IPS-15b (cell line): ENCODE measurements at regions not wholly inside any gene's neighbourhood (a gene's known extent, or its start where the extent isn't known, plus 50 kb on each side); places are given as distances from the start of the nearest gene placed in this dataset.

Experiments used
- H3K27me3 ChIP-seq: one replicate; pipeline ENCODE4 v1.6.1; 2013; ENCODE audit warnings: low read length; ENCODE audit not compliant: control insufficient read depth, insufficient read depth
- H3K36me3 ChIP-seq: one replicate; pipeline ENCODE4 v1.6.1; 2013; ENCODE audit warnings: low read length; ENCODE audit not compliant: control insufficient read depth, insufficient read depth
- H3K4me1 ChIP-seq: one replicate; pipeline ENCODE4 v1.6.1; 2013; ENCODE audit warnings: mild to moderate bottlenecking, low read length; ENCODE audit not compliant: control insufficient read depth, insufficient read depth
- H3K4me3 ChIP-seq: one replicate; pipeline ENCODE4 v1.5.1; 2013; ENCODE audit warnings: low read depth, low read length
- H3K9ac ChIP-seq: one replicate; pipeline ENCODE4 v1.6.1; 2013; ENCODE audit warnings: low read depth, mild to moderate bottlenecking, low read length
- H3K9me3 ChIP-seq: one replicate; pipeline ENCODE4 v1.6.1; 2013; ENCODE audit warnings: mild to moderate bottlenecking, low read length; ENCODE audit not compliant: control insufficient read depth, insufficient read depth

- H3K9me3 ChIP-seq = no peaks in the 10 kb centered on the region
- H3K4me3 ChIP-seq = no peak overlapping the region
- no peaks in the 10 kb centered on the region for H3K36me3 ChIP-seq
- no peak overlapping the region for H3K9ac ChIP-seq
- H3K4me1 ChIP-seq = no peaks in the 10 kb centered on the region
- no peaks in the 10 kb centered on the region for H3K27me3 ChIP-seq
Observed at GRCh38 chr4:89625599-89626293, 211.2 kb downstream of the SNCA start.

- Histone ChIP-seq H3K36me3 (no peaks in the 10 kb centered on the region), H3K9ac (no peak overlapping the region), H3K4me1 (no peaks in the 10 kb centered on the region), H3K9me3 (no peaks in the 10 kb centered on the region), H3K27me3 (no peaks in the 10 kb centered on the region), H3K4me3 (no peak overlapping the region)
Observed at GRCh38 chr4:89619206-89619962, 217.6 kb downstream of the SNCA start.

DNA sequence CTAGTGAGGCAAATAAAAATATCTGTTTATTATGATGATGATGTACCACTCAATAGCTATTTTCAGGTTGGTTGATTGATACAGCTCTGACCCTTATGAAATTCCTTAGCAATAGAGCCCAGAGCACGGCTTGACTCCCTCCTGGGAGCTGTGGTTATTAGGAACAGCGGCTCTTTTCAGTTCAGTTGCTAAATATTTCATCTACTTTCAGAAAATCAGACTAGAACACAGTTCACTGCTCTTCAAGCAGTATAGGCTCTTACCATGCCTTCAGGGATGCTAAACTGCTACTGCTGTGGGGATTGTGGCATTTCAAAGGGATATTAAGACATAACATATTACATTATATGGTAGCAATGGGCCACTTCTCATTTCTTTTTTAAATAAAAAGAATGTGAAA lies 218.8 kb downstream of the SNCA start:
- Histone ChIP-seq H3K4me3 (no peak overlapping the region), H3K36me3 (no peaks in the 10 kb centered on the region), H3K4me1 (no peaks in the 10 kb centered on the region), H3K9me3 (no peaks in the 10 kb centered on the region), H3K9ac (no peak overlapping the region), H3K27me3 (no peaks in the 10 kb centered on the region)

- Histone ChIP-seq H3K9ac (no peak overlapping the region), H3K36me3 (no peaks in the 10 kb centered on the region), H3K9me3 (no peaks in the 10 kb centered on the region), H3K4me3 (no peak overlapping the region), H3K4me1 (no peaks in the 10 kb centered on the region), H3K27me3 (no peaks in the 10 kb centered on the region)
Observed at GRCh38 chr4:89617317-89617716, 219.6 kb downstream of the SNCA start.

GRCh38 chr4:89616382-89616781 lies 220.6 kb downstream of the SNCA start:
- H3K4me1 ChIP-seq = no peaks in the 10 kb centered on the region
- no peaks in the 10 kb centered on the region for H3K36me3 ChIP-seq
- no peaks in the 10 kb centered on the region for H3K27me3 ChIP-seq
- H3K9me3 ChIP-seq = no peaks in the 10 kb centered on the region
- no peak overlapping the region for H3K9ac ChIP-seq
- H3K4me3 ChIP-seq = no peak overlapping the region

DNA sequence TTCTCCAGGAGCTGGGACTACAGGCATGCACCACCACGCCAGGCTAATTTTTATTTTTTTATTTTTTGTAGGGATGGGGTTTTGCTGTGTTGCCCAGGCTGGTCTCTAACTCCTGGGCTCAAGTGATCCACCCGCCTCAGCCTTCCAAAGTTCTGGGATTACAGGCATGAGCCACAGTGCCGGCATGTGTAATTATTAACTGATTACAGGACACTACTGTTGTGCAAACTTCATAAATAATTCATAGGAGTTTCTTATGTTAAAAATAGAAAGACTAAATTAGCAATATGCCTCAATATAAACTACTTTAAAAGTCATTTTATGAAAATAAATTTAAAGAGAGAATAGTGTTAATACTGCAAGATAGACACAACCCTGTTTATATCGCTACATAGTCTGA lies 221.9 kb downstream of the SNCA start:
- Histone ChIP-seq H3K9ac (no peak overlapping the region), H3K9me3 (no peaks in the 10 kb centered on the region), H3K27me3 (no peaks in the 10 kb centered on the region), H3K36me3 (no peaks in the 10 kb centered on the region), H3K4me3 (no peak overlapping the region), H3K4me1 (no peaks in the 10 kb centered on the region)

DNA sequence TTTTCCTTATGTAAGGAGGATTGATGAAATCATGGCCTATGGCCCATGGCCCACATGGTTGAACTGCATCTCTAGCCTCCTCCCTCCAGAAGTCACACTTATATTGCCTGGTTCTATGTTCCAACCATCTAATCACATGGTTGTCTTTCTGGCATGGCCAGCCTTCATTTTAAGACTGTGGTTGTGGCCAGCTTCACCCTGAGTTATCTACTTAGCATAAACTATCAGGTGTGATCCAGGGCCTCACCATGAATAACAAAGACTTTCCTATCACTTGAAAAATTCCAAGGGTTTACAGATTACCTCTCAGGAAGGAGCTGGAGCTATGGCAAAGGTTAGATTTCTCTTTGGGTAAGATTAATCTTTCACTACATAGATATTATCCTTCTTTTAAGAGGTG lies 222.8 kb downstream of the SNCA start:
- Histone ChIP-seq H3K27me3 (no peaks in the 10 kb centered on the region), H3K36me3 (no peaks in the 10 kb centered on the region), H3K4me1 (no peaks in the 10 kb centered on the region), H3K4me3 (no peak overlapping the region), H3K9me3 (no peaks in the 10 kb centered on the region), H3K9ac (no peak overlapping the region)

GRCh38 chr4:89610236-89610635 lies 226.7 kb downstream of the SNCA start:
- Histone ChIP-seq H3K27me3 (no peaks in the 10 kb centered on the region), H3K4me1 (no peaks in the 10 kb centered on the region), H3K9ac (no peak overlapping the region), H3K4me3 (no peak overlapping the region), H3K36me3 (no peaks in the 10 kb centered on the region), H3K9me3 (no peaks in the 10 kb centered on the region)

- Histone ChIP-seq H3K4me3 (no peak overlapping the region), H3K9me3 (no peaks in the 10 kb centered on the region), H3K4me1 (no peaks in the 10 kb centered on the region), H3K9ac (no peak overlapping the region), H3K36me3 (no peaks in the 10 kb centered on the region), H3K27me3 (no peaks in the 10 kb centered on the region)
Observed at GRCh38 chr4:89609756-89610155, 227.2 kb downstream of the SNCA start.

DNA sequence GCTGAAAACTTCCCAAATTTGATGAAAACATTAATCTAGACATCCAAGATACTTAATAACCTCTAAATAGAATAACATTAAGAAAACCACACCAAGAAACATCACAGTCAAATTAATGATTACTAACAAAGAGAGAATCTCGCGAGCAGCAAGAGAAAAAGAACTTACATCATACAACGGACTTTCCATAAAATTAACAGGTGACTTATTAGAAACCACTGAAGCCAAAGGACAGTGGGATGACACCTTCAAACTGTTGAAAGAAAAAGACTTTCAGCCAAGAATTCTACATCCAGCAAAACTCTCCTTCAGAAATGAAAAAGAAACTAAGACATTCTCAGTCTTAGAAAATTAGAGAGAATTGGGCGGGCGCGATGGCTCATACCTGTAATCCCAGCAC lies 232.0 kb downstream of the SNCA start:
- Histone ChIP-seq H3K36me3 (no peaks in the 10 kb centered on the region), H3K9me3 (no peaks in the 10 kb centered on the region), H3K4me3 (no peak overlapping the region), H3K4me1 (no peaks in the 10 kb centered on the region), H3K27me3 (no peaks in the 10 kb centered on the region), H3K9ac (no peak overlapping the region)

GRCh38 chr4:89599026-89599425 lies 237.9 kb downstream of the SNCA start:
- no peak overlapping the region for H3K4me3 ChIP-seq
- H3K27me3 ChIP-seq = no peaks in the 10 kb centered on the region
- no peaks in the 10 kb centered on the region for H3K9me3 ChIP-seq
- H3K9ac ChIP-seq = no peak overlapping the region
- H3K36me3 ChIP-seq = no peaks in the 10 kb centered on the region
- H3K4me1 ChIP-seq = no peaks in the 10 kb centered on the region

DNA sequence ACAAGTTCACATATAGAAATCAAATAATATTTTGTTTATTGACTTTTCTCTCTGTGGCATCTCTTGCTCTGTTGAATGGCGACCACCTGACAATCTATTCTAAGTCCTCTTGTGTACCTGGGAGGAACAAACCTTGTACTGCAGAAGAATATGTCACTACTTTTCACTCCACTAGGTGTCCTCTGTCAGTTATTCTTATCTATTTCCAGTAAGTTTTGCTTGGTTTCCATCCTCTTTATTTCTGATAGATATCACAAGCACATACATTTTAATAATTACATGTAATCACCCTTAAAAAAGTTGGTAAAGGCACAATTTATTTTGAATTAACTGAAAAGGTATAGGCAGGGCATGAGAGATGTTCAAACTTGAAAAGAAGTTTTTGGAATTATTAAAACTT lies 238.4 kb downstream of the SNCA start:
- H3K36me3 ChIP-seq = no peaks in the 10 kb centered on the region
- H3K4me3 ChIP-seq = no peak overlapping the region
- no peaks in the 10 kb centered on the region for H3K9me3 ChIP-seq
- no peaks in the 10 kb centered on the region for H3K27me3 ChIP-seq
- H3K4me1 ChIP-seq = no peaks in the 10 kb centered on the region
- no peak overlapping the region for H3K9ac ChIP-seq
